DMS79 (cell line): ENCODE measurements at regions not wholly inside any gene's neighbourhood (a gene's known extent, or its start where the extent isn't known, plus 50 kb on each side); places are given as distances from the start of the nearest gene placed in this dataset.
"Not testable (repeated sequence)": the region's sequence is repeated elsewhere in the genome, so short reads cannot be mapped to it uniquely, and the experiment has no call there.

ENCODE experiments used
- DNase-seq: peaks from one replicate; lab custom pipeline; 2025; lab: John Stamatoyannopoulos, UW

DNA sequence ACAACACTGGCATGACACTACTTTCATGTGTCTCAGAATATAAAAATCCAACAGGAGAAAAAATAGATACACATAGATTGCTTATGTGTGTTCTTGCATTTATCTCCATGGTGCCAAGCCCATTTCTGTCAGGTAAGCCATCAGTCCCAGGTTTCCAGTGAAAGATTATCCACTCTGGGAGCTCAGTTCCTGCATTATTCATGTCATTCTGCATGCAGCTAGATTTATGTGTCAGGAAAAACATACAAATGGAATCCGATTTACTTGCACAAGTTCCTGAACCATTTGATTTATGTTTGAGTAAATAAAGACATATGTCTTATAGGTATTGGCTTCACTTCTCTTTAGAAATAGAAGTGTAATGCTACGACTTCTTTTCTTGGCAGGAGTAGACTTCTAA, 569.7 kb downstream of the KCNJ2 start:
- DNase-seq = no peak

DNA sequence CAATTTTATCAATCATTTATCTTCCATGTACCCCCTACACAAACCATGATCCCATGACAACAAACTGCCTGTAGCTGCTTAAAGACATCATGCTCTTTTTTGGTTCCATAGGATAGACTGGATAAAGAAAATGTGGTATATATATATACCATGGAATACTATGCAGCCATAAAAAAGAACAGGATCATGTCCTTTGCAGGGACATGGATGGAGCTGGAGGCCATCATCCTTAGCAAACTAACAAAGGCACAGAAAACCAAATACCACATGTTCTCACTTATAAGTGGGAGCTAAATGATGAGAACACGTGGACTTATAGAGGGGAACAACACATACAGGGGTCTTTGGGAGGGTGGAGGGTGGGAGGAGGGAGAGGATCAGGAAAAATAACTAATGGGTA, 577.2 kb downstream of the KCNJ2 start:
- not testable (repeated sequence) for DNase-seq

DNA sequence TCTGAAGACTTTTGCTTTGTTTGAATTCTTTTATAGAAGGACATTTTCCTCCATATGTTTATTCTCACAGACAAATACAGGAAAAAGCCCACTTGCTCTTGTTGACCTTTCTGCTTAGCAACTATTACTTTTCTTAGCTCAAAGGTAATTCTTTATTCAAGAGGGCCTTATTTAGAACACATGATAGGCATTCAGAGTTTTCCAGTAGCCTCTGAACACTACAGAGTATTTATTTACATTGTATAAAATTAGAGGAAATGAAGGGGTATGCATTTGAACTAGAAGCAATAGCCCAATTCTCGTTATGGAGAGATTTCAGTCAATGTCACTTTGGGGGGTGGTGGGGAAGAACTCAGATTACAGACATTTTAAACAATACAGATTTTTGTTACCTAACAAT, 581.7 kb downstream of the KCNJ2 start:
- DNase-seq = no peak

DNA sequence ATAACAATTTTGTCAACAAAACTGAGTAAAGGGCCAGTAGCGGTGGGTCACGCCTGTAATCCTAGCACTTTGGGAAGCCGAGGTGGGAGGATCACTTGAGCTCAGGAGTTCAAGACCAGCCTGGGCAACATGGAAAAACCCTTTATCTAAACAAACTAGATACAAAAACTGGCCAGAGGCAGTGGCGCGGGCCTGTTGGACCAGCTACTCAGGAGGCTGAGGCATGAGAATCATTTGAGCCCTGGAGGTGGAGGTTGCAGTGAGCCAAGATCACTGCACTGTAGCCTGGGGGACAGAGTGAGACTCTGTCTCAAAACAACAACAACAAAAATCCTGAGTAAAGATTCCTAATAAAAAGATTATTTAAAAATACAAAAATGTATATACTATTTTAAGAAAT, 583.1 kb downstream of the KCNJ2 start:
- not testable (repeated sequence) for DNase-seq

DNA sequence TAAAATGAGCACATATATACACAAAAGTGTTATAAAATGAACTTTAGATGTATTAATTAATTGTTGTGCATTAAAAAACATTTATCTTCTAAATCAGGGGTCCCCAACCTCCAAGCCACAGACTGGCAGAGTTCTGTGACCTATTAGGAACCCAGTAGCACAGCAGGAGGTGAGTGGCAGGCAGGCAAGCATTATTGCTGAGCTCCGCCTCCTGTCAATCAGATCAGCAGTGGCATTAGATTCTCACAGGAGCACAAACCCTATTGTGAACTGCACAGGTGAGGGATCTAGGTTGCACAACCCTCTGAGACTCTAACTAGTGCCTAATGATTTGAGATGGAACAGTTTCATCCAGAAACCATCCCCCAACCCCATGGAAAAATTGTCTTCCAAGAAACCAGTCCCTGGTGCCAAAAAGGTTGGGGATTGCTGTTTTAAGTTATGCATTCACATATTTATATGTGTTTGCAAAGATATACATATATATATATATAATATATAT, 583.7 kb downstream of the KCNJ2 start:
- DNase-seq = no peak

DNA sequence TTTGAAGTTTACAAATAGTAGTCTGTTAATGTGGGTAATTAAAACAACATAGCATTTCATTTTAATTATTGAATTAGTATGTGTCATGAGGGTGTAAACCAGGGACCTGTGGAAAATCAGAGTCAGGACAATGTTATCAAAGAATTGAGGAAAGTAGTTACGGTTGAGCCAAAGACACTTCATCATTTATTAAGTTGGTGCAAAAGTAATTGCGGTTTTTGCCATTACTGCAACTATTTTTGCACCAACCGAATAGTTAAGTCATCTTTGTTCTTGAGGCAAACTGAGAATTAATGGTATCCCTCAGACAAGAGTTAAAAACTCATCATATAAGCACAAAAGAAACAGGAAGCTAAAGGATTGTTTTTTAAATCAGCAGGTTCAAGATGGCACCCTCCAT, 593.7 kb downstream of the KCNJ2 start:
- DNase-seq = no peak

DNA sequence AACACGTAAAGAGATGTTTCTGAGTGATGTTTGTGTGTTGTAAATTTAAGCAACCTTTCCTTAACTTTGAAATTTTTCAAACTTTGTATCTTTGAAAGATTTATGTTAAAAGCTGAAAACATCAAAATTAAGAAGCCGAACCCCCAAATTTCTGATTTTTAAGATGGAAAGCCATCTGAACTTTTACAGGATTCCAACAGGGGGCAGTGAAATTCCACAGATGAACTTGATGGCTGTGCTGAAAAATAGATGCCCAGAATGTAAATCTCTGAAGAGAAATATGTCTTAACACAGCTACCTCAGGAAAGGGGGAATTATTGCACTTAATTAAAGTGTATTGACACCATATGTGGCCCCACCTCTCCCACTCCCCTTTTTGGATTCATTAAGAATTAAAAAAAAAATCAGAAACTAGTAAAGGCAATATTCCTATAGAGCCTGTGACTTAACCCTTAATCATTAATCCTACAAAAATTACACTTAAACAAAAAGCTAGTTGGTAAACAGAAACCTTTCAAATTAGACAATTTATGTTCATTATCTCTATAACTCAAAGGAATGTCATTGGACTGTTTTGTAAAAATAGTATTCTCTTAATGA, 597.9 kb downstream of the KCNJ2 start:
- DNase-seq = no peak

DNA sequence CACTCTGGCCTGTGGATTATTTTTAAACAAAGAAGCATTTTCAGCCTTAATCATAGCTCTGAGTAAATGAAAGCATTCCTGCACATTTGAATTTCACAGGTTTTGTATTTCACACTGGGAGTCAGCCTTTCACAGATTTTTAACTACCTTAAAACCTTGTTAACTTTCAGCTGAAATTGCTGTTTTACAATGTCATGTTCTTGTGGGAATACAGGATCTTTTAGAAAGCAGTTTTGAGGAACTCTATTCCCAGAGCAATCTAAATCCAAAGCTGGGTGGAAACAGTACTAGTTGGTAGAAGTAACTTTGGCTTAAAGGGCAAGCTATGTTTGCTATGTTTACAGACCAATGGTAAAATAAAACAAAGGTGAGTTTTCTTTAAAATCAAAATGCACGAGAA, 600.6 kb downstream of the KCNJ2 start:
- no peak for DNase-seq

DNA sequence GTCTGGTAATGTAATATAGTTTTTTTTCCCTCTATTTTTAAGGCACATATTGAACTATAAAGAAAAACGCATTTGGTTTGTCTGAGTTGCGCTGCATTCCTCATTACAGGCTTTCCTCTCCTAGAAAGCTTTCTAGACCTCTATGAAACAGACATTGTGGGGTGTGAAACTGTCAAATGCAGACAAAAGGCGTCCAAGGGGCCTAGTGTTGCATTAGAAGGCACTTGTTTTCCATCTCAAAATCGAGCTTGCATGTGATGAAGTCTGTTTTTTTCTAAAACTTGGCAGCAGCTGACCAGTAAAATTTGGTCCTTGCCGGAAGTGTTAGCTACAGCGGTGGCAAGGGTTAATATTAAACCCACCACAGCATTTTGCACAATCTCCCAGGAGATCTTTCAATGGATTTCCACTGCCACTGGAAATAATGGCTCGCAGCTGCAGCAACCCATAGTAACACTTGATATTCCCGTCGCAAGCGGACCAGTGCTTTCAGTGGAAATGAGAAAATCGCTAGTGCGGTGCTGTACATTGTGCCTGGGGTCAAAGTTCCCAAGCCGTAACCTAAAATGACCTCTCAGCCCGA, 602.6 kb downstream of the KCNJ2 start:
- no peak for DNase-seq

DNA sequence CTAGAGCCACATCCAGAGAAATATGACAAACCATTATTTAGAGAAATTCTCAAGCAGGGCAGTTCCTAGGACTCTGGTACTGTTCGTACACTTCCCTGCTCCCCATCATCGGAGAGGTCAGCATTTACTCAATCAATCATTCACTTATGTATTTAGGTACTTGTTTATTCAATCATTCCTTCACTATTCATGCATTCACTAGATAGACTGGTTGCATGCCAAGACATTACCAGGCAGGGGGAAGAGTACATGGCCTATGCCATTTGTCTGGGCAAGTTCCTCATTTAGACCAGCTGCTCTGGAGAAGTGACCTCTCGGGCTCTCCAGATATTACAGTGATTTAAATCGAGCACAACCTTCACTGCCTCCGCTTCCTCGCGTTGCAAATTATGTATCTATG, 603.4 kb downstream of the KCNJ2 start:
- DNase-seq = no peak

DNA sequence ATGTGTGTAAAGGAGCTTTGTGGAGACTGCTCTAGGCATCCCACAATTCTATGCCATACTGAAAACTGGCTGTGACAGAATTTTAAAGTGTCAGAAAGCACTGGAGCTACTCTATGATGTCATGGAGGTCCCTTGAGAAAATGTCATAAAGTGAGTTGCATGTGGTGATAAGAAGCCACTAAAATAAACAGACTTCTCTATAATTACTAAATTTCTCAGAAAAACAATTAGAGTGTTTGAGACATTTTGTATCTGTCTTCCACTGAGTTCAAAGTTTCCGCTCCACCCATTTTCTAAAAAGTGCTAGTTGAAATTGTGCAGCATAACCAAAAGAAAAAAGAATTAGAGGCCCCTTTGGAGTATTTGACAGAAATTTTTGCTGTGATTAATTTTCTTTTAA, 603.9 kb downstream of the KCNJ2 start:
- no peak for DNase-seq

DNA sequence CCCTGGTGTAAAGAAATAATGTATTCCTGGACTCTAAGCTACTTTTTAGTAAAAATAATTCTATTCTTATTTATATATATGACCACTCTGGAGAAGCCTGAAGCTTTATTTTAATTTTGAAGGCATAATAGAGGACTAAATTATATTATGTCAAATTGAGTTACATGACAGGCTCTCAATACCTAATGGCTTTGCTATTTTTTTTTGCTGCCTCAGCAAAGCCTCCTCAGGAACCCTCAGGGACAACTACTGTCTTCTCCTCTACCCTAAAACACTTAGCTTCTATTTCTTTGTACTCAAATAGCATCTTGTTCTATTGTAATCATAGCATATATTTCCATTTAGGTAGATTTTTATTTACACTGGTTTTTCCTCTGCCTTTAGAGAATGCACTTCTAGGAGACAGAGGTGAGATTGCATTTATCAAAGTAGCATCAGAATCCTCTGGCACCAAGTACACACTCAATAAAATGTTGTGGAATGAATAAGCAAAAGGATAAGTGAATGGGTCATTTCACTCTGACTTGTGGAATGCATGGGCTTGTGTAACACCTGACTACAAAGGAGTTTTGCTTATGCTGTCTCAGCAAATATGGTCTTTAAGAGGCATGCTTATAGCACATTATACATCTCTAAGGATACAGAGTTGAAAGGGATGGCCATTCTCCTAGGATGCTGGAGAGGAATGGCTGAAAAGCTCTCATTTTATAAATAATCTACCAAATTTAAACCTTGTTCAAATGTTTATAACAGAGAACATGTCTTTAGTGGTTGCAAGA, 605.2 kb downstream of the KCNJ2 start:
- no peak for DNase-seq

DNA sequence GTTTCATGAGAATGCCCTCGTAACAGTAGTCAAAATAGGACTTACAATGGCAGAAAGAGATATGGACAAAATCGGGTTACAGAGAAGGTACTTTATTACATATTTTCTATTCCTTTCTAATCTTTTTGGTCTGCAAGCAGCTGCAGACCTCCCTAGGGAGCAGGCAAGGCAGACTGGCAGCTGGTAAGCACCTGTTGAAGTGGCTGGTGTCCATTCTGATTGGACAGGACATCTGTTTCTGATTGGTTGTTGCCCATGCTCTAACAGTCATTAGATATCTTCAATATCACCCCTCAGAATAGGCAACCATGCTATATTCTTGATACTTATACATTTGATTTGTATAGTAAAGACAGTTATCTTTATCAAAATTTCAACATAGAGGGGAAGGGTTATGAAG, 606.3 kb downstream of the KCNJ2 start:
- DNase-seq = no peak

DNA sequence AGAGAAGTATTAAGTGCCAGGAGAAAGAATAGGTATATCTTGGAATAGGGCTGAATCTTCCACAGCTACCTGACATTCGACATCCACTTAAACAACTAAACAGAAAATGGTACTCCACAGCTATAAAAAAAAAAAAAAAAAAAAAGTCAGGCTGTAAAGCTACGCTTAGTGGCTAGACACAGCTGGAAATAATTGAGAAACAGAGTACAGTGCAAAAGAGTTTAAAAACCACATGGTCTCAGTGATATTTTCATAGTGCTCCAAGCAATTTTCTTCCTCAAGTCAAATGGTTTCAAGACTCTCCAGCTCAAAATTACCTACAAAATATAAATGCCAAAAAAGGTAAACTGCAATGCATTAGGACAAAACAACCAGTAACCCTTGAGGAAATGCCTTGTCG, 607.1 kb downstream of the KCNJ2 start:
- no peak for DNase-seq

DNA sequence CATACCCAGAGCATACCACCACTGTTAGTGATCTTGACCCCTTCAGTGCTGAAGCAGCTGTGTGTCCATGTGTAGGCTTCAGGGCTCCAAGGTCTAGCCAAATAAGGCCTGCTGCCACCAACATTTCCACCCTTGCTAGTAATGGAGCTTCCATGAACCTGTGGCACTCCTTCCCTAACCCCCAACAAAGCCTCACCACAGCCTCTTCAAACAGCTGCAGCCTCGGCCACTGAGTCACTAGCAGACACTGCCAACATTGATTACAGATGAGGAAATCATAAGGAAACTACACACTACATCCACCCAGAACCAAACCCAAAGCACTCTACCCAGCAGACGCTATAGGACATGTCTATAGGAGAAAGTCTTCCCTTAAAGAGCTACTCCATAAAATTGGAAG, 610.7 kb downstream of the KCNJ2 start:
- no peak for DNase-seq

DNA sequence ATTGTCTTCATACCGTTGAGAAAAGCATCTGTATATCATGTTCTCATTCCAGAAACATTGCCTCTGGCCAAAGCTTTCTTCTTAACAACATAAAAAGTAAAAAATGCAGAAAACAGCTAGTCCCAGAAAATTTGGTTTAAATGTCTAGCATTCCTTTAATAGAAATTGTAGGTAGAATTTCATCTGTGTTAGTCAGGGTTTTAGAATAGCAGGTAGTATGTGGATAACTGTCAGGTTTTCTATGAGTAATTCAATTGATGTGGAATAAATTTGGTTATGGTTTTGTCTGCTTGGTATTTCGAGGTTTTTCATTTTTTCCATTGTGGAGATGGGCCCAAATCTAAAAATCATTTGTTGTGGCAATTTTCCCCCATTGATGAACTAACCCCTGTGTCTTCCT, 616.7 kb downstream of the KCNJ2 start:
- no peak for DNase-seq

DNA sequence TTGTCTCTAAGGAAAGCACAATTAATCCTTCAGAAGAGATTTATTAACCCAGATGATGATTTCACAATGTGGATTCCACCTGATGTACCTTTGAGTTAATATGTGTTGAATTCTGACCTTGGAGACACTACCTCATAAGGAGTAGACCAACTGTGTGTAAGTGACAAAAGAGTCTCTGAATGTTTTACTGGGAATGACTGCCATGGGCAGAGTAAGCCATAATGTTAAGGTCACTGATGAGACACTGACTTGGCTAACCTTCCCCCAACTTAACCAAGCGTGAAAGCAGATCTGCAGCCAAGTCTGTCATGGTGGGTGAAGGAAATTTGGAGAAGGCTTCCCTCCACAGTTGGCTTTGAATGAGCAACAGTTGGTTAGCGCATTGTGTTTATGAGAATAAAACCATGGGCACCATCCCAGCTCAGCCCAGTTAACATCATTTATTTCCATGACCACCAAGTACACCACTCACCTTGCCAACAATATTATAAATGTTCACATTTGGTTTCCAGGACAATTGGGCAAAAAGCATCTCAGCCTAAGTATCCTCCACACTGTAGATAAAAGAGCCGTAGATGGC, 618.5 kb downstream of the KCNJ2 start:
- DNase-seq = no peak

DNA sequence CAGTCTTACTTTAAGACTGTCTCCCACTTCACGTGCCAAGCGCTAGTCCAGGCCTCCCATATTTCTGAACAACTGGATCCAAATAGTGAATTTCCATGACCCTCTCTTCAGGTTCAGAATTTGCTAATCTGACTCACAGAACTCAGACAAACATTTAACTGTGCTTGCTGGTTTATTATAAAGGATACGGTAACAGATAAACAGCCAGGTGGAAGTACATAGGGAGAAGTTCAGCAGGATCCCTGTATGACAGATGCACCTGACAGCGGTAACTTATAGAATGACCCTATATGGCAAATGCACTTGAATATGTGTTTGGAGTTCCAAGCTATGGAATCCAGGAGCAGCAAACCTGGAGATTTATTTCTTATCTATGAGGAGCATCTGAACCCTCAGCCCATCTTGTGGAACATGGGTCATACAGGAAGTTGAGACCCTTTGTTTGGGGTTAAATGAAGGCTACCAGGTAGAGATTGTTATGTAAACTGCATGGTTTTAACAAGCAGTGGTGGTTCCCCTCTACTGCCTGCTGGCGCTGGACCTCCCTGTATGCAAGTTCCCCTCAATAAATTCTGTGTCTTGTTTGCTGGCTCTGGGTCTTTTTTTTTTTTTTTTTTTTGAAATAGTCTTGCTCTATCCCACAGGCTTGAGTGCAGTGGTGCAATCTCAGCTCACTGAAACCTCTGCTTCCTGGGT, 622.6 kb downstream of the KCNJ2 start:
- no peak for DNase-seq

DNA sequence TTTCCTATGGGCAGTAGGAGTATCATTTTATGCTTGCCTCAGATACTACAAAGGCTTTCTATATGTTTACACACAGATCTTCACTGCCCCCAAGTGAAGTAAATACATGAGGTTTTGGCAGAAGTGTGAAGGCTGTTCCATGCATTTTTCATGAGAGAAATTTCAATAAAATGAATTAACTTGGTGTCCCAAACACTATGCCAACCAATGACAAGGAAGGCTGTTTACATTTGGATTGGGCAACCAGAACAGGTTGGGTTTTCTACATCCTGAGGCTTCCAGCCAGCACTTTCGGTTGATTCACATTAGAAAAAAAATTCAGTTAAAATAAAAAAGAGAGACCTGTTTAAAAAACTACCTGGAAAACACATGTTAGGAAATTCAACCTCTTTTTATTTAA, 625.4 kb downstream of the KCNJ2 start:
- DNase-seq = no peak

DNA sequence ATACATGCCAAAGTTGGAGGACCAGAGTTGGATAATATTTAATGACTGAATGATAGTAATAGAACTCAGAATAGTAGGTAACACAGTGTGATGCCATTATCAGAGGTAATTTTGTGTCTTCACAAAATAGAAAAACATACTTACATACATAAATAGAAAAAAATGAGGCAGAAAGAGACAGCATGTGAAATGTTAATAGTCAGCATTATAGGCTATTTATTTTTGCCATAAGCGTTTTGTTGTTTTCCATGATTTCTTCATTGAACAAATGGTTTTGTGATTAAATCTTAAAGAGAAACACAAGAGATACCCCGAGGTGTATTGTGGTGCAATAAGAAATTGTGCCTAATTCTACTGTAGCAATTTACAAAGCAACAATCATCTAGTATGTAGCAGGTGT, 626.3 kb downstream of the KCNJ2 start:
- no peak for DNase-seq

DNA sequence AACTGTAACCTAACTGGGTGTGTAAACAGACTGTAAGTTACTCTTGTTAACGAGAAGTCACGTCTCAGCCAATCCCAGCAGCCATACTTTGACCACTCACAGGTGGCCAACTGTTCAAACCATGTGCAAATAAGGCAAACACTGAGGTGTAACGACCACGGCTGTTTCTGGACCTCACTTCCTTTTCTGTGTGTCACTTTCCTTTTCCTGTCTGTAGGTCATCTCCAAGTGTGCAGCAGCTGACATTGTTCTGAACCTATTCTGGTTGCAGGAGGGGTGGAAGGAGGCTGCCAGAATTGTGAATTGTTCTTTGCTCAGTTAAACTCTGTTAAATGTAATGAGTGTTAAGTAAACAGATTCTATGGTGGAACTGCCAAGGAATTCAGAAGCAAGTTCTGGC, 627.4 kb downstream of the KCNJ2 start:
- DNase-seq = no peak

DNA sequence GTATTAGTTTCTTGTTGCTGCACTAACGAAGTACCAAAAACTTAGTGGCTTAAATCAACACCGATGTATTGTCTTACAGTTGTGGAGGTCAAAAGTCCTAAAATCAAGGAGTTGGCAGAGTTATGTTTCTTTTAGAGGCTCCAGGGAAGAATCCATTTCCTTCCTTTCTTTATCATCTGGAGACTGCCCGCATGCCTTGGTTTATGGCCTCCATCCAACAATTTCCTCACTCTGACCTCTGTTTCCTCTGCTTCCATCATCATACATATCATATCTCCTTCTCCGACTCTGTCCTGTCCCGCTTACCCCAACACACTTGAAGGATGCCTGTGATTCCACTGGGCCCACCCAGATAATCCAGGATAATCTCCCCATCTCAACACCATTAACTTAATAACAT, 627.8 kb downstream of the KCNJ2 start:
- DNase-seq = no peak

DNA sequence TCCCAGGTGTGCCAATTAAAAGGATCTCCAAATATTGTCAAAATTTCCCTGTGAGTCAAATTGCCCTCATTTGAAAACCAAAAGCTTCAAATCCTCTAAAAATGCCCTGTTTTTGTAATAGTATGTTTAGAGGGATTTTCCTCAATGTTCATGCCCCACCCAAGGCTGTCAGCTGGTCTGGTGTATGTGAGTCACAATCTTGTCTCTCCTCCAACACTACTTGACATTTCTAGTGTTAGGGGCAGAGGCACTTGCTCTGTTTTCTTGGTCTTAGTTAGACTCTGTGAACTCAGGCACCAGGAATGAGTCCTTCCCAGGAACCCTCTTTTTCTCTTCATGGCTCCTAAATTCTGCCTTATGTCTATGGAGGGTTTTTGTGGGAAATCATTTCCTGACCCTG, 634.8 kb downstream of the KCNJ2 start:
- no peak for DNase-seq
